ENCODE measurements at regions not wholly inside any gene's neighbourhood (a gene's known extent, or its start where the extent isn't known, plus 50 kb on each side); places are given as distances from the start of the nearest gene placed in this dataset.
A peak's percentile ranks its signal among the peaks of the same experiment; 100 is the strongest.

DNA sequence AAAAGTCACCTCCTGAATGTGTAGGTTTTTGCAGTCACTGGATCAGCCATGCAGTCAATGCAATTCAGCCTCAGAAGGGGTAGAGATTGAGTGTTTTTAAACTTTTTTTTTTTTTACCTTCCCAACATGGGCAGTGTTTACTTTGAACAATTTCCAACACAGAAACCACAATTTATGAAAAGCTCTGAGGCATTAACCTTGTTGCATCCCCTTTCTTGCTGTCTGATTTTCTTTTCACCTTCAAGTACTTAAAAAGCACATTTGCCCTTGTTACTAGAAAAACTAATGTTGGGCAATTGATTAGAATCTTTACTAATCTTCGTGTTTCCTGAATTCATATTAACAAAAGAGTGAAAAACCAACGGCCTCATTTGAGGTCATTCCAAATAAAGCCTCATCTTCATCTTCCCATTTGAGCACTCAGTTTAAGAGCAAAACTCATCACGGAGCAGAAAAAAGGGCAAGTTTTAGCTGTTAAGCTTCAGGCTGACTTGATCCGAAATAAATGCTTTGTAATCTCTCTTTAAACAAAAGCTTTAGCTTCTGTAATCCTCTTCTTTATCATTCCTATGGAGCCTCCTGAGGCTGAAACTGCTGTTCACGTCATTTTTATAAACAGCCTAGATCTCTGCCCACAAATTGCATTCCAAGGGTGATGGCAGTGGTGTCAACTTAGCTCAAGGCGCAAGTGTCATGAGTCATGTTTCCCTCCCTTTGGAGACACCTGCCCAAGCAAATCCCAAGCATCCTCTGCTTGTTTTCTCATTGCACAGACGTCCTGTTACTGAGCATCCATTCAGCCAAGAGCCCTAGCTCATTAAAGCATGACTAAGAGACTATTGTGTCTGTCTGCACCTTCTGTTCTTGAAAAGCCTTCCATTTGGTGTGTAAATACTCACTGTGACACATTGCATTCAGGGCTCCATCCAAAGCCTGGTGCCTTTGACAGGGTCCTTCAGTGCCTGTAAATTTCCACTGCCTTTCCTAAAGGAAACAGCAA is 107.7 kb downstream of the HNMT start:
- H3K9me3 ChIP-seq (ENCODE audit: insufficient read depth, low read depth), result no peaks in the 10 kb centered on the region
- ChIA-PET CTCF (interaction anchor here (0.7 to 0.9 kb wide), 3 partner anchors 14 to 168 kb away, joined by 3 to 4 read pairs (median 3); no protein-coding TSS in a partner anchor), POLR2A (ENCODE audit: unreplicated experiment) (interaction anchor here (0.6 kb wide), 2 partner anchors 13 to 108 kb away, joined by 7 to 14 read pairs; partner anchors contain the start of gene HNMT)
- H3K4me3 ChIP-seq, result peak overlapping the region; percentile 15; the same call in 1 of the 2 replicates
- TF ChIP-seq, protein P1, sequence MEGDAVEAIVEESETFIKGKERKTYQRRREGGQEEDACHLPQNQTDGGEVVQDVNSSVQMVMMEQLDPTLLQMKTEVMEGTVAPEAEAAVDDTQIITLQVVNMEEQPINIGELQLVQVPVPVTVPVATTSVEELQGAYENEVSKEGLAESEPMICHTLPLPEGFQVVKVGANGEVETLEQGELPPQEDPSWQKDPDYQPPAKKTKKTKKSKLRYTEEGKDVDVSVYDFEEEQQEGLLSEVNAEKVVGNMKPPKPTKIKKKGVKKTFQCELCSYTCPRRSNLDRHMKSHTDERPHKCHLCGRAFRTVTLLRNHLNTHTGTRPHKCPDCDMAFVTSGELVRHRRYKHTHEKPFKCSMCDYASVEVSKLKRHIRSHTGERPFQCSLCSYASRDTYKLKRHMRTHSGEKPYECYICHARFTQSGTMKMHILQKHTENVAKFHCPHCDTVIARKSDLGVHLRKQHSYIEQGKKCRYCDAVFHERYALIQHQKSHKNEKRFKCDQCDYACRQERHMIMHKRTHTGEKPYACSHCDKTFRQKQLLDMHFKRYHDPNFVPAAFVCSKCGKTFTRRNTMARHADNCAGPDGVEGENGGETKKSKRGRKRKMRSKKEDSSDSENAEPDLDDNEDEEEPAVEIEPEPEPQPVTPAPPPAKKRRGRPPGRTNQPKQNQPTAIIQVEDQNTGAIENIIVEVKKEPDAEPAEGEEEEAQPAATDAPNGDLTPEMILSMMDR (conservative IDR thresholded peaks at IDR 0.05), result no peak
- TF ChIP-seq EZH2 (IDR thresholded peaks at IDR 0.05; ENCODE audit: low read depth), result no peak
- no peak overlapping the region for H2AFZ ChIP-seq
- H3K79me2 ChIP-seq (ENCODE audit: low read depth), result no peaks in the 10 kb centered on the region
- peak overlapping the region; percentile 66 for H3K4me2 ChIP-seq
- peaks cover 16% of the 10 kb centered on the region for H3F3A ChIP-seq (ENCODE audit: insufficient read depth, low read depth)
- peak; percentile 73 to 96 for DNase-seq
- H3K27ac ChIP-seq, result peak overlapping the region; percentile 66
- intact Hi-C loops (cut with micrococcal nuclease; ENCODE audit: unreplicated experiment), result loop anchor here (1.0 to 5.0 kb wide), 4 partner anchors 12 to 877 kb away; no protein-coding TSS in a partner anchor
- peaks cover 28% of the 10 kb centered on the region for H3K4me1 ChIP-seq (replicated peaks; ENCODE audit: insufficient read depth)
- no peaks in the 10 kb centered on the region for H3K27me3 ChIP-seq (ENCODE audit: insufficient read depth, low read depth)
- H3K36me3 ChIP-seq (ENCODE audit: low read depth), result no peaks in the 10 kb centered on the region
- H4K20me1 ChIP-seq (ENCODE audit: insufficient read depth), result no peaks in the 10 kb centered on the region
- H3K9me2 ChIP-seq (ENCODE audit: insufficient read depth), result no peaks in the 10 kb centered on the region
- no TSS peak for BruUV-seq (replicated peaks)

DNA sequence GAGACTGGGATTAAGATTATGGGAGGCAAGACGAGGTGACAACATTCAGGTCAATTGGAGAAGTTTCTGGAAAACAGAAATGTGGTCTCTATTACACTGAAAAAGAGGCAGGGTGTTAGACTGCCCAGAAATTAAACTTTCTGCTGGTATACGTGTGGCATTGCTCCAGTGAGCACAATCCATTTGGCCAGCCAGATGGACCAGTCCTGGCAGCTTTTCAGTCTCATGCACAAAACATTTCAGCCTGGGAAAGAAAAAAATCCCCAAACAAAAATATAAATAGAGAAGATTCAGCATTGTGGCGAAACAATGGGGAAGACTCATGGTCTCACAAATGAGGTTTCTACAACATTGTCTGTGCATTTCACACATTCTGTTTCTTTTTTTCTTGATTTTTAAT is 113.9 kb downstream of the HNMT start:
- ChIA-PET POLR2A (ENCODE audit: unreplicated experiment) (interaction anchor here (0.6 kb wide), 1 partner anchor 261 kb away, joined by 4 read pairs; no protein-coding TSS in a partner anchor), CTCF (no interaction called here)
- no peak overlapping the region for H2AFZ ChIP-seq
- peaks cover 2% of the 10 kb centered on the region; the same call in 1 of the 2 replicates for H3F3A ChIP-seq (ENCODE audit: insufficient read depth, low read depth)
- no peaks in the 10 kb centered on the region for H3K79me2 ChIP-seq (ENCODE audit: low read depth)
- DNase-seq, result no peak
- no peaks in the 10 kb centered on the region for H3K9me3 ChIP-seq (ENCODE audit: insufficient read depth, low read depth)
- TF ChIP-seq, protein P1 (conservative IDR thresholded peaks at IDR 0.05), result no peak
- TF ChIP-seq EZH2 (IDR thresholded peaks at IDR 0.05; ENCODE audit: low read depth), result no peak
- H3K27me3 ChIP-seq (ENCODE audit: insufficient read depth, low read depth), result no peaks in the 10 kb centered on the region
- H4K20me1 ChIP-seq (ENCODE audit: insufficient read depth), result no peaks in the 10 kb centered on the region
- no peak overlapping the region for H3K4me3 ChIP-seq
- no peaks in the 10 kb centered on the region for H3K9me2 ChIP-seq (ENCODE audit: insufficient read depth)
- H3K27ac ChIP-seq, result no peak overlapping the region
- no peaks in the 10 kb centered on the region for H3K36me3 ChIP-seq (ENCODE audit: low read depth)
- BruUV-seq (replicated peaks), result no TSS peak
- intact Hi-C loops (cut with micrococcal nuclease; ENCODE audit: unreplicated experiment), result no loop called here
- no peaks in the 10 kb centered on the region for H3K4me1 ChIP-seq (replicated peaks; ENCODE audit: insufficient read depth)
- no peak overlapping the region for H3K4me2 ChIP-seq

DNA sequence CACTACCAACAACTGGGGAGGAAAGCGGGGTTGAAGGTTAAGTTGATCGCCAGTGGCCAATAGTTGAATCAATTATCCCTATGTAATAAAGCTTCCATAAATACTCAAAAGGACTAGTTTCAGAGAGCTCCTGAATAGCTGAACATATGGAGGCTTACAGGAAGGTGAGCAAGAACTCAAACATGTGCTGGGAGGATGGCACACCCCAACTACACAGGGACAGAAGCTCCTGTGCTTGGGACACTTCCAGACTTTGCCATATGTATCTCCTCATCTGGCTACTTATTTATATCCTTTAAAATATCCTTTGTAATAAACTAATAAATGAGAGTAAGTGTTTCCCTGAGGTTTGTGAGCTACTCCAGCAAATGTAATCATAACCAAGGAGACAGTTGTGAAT is 115.7 kb downstream of the HNMT start:
- no peaks in the 10 kb centered on the region for H3K4me1 ChIP-seq (replicated peaks; ENCODE audit: insufficient read depth)
- no TSS peak for BruUV-seq (replicated peaks)
- POLR2A ChIA-PET (ENCODE audit: unreplicated experiment), result no interaction called here

More for the DNA sequence above, 115.7 kb downstream of the HNMT start:
- no peaks in the 10 kb centered on the region for H3K27me3 ChIP-seq (ENCODE audit: insufficient read depth, low read depth)
- no peaks in the 10 kb centered on the region for H3K9me2 ChIP-seq (ENCODE audit: insufficient read depth)
- H4K20me1 ChIP-seq (ENCODE audit: insufficient read depth), result no peaks in the 10 kb centered on the region
- no peaks in the 10 kb centered on the region for H3K36me3 ChIP-seq (ENCODE audit: low read depth)
- no peaks in the 10 kb centered on the region for H3K79me2 ChIP-seq (ENCODE audit: low read depth)
- TF ChIP-seq EZH2 (IDR thresholded peaks at IDR 0.05; ENCODE audit: low read depth), result no peak
- TF ChIP-seq, protein P1 (conservative IDR thresholded peaks at IDR 0.05), result no peak
- DNase-seq, result no peak
- H3K4me3 ChIP-seq, result no peak overlapping the region
- intact Hi-C loops (cut with micrococcal nuclease; ENCODE audit: unreplicated experiment), result no loop called here
- H3K4me2 ChIP-seq, result no peak overlapping the region
- no peak overlapping the region for H3K27ac ChIP-seq
- H3K9me3 ChIP-seq (ENCODE audit: insufficient read depth, low read depth), result no peaks in the 10 kb centered on the region
- CTCF ChIA-PET, result no interaction called here
- no peaks in the 10 kb centered on the region for H3F3A ChIP-seq (ENCODE audit: insufficient read depth, low read depth)
- H2AFZ ChIP-seq, result no peak overlapping the region
